Right cardiac atrium (tissue), 5 donors: ENCODE measurements at regions not wholly inside any gene's neighbourhood (a gene's known extent, or its start where the extent isn't known, plus 50 kb on each side); places are given as distances from the start of the nearest gene placed in this dataset.
"Not testable (repeated sequence)": the region's sequence is repeated elsewhere in the genome, so short reads cannot be mapped to it uniquely, and the experiment has no call there.

ENCODE experiments used
- ATAC-seq, 2 donors: fragments of 200-7000 bp; cut with Tn5 transposase; one replicate each; pipeline versions ENCODE4 v1.8.0 to v1.9.1; 2020; ENCODE audit warnings: moderate library complexity in 2 of 2, mild to moderate bottlenecking in 1 of 2
- DNase-seq, 3 donors: peaks; one replicate each; pipeline ENCODE4 v3.0.0-alpha.2; 2020
- H3K27ac ChIP-seq: one replicate; pipeline ENCODE4 v1.5.1; 2013; ENCODE audit warnings: mild to moderate bottlenecking, low read length, control low read depth, moderate library complexity
- H3K27me3 ChIP-seq: one replicate; pipeline ENCODE4 v1.6.1; 2013; ENCODE audit not compliant: control insufficient read depth, insufficient read depth
- H3K4me1 ChIP-seq: one replicate; pipeline ENCODE4 v1.6.1; 2013; ENCODE audit warnings: low read length; ENCODE audit not compliant: control insufficient read depth, insufficient read depth
- H3K4me3 ChIP-seq: one replicate; pipeline ENCODE4 v1.5.1; 2013; ENCODE audit warnings: low read length, control low read depth
- H3K9me3 ChIP-seq: one replicate; pipeline ENCODE4 v1.6.1; 2013; ENCODE audit warnings: low read length; ENCODE audit not compliant: control insufficient read depth
- WGBS: extraction: QIAGEN DNeasy Blood & Tissue Kit; methylation state at CpG from one replicate; pipeline ENCODE4 v1.1.7; 2013; 5-methylcytosine and 5-hydroxymethylcytosine counted together
- intact Hi-C, 4 donors: fragments of 100-400 bp; cut with DNase I; formaldehyde crosslinking; loops; one replicate each; pipeline versions ENCODE4 v1.11.0 to v1.14.0; 2022 to 2023
- donor health status: healthy with polysubstance abuse.
- donor health status: DM: no; HTN: yes; CAD: no.
- donor health status: DM: no; HTN: no; CAD: no.
- donor health status: DM: no; HTN: yes; CAD: no; lungs with severe emphysema.
- donor health status: DM: yes; HTN: yes; CAD: no.

- Histone ChIP-seq H3K27me3 (no peaks in the 10 kb centered on the region), H3K4me1 (no peaks in the 10 kb centered on the region), H3K27ac (no peak overlapping the region), H3K4me3 (no peak overlapping the region), H3K9me3 (no peaks in the 10 kb centered on the region)
- intact Hi-C loops: no loop called here
- ATAC-seq (no peak), DNase-seq (no peak)
- WGBS: 78% methylated on average over 1 of the region's 1 CpG
Measured at GRCh38 chrX:121179972-121180371, 132.6 kb downstream of the GLUD2 start.

DNA sequence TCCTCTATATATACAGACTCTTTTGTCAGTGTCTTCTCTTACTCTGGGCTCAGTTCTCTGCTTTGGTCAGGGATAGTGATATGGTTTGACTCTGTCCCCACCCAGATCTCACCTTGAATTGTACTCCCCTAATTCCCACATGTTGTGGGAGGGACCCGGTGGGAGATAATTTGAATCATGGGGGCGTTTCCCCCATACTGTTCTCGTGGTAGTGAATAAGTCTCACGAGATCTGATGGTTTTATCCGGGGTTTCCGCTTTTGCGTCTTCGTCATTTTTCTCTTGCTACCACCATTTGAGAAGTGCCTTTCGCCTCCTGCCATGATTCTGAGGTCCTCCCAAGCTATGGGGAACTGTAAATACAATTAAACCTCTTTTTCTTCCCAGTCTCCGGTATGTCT lies 144.4 kb downstream of the GLUD2 start:
- ATAC-seq (no peak), DNase-seq (no peak)

GRCh38 chrX:121195719-121196118 lies 148.3 kb downstream of the GLUD2 start:
- ATAC-seq (no peak), DNase-seq (no peak)
- intact Hi-C loops: no loop called here
- Histone ChIP-seq H3K9me3 (no peaks in the 10 kb centered on the region), H3K27me3 (no peaks in the 10 kb centered on the region), H3K27ac (no peak overlapping the region), H3K4me1 (no peaks in the 10 kb centered on the region), H3K4me3 (no peak overlapping the region)
- WGBS: 89% methylated on average over 2 of the region's 2 CpGs

More for the DNA sequence above, 144.4 kb downstream of the GLUD2 start:
- intact Hi-C loops: no loop called here
- WGBS: 92% methylated on average over 10 of the region's 10 CpGs
- H3K4me1 ChIP-seq: no peaks in the 10 kb centered on the region
- no peak overlapping the region for H3K4me3 ChIP-seq
- H3K27me3 ChIP-seq: no peaks in the 10 kb centered on the region
- no peaks in the 10 kb centered on the region for H3K9me3 ChIP-seq
- no peak overlapping the region for H3K27ac ChIP-seq

DNA sequence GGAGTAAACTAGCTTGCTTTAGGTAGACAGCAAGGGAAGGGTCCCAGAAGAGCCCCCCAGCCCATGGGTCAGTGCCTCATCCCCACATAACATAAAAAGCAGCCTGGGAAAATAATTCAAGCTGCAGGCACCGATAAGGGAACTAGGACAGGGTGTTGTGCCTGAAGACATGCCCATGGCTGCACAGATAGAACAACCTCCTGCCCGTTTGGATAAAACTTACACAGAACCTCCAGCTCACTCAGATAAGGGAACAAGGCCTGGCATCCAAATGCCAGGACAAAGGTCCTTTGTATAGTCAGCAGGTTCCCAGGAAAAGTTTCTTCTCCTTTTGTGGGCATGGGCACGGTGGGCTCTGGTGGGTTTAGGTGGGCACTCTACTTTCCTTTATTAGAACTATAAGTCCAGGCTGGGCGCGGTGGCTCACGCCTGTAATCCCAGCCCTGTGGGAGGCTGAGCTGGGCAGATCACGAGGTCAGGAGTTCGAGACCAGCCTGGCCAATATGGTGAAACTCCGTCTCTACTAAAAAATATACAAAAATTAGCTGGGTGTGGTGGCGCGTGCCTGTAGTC lies 149.5 kb downstream of the GLUD2 start:
- H3K9me3 ChIP-seq, H3K4me3 ChIP-seq, H3K4me1 ChIP-seq, H3K27me3 ChIP-seq, H3K27ac ChIP-seq, ATAC-seq, intact Hi-C loops: not testable (repeated sequence)
- 83% methylated on average over 11 of the region's 11 CpGs for WGBS
- peak in 1 of 3 donors; percentile 16 for DNase-seq

DNA sequence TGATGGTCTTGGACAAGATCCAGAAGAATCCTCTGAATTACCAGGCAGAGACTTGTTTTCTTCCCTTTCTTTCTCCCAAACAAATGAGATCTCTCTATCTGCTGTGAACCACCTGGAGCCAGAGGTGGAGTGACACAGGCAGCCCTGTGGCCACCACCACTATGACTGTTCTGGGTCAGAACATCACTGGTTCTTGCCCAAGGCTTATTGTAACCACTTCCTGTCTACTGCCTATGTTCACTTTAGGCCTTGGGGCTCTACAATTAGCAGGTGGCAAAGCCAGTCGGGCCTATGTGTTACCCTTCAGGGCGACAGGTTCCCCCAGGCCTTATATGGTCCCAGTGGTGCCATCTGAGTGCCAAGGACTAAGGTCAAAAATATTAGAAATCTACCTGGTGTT lies 161.2 kb downstream of the GLUD2 start:
- no peak for ATAC-seq

DNA sequence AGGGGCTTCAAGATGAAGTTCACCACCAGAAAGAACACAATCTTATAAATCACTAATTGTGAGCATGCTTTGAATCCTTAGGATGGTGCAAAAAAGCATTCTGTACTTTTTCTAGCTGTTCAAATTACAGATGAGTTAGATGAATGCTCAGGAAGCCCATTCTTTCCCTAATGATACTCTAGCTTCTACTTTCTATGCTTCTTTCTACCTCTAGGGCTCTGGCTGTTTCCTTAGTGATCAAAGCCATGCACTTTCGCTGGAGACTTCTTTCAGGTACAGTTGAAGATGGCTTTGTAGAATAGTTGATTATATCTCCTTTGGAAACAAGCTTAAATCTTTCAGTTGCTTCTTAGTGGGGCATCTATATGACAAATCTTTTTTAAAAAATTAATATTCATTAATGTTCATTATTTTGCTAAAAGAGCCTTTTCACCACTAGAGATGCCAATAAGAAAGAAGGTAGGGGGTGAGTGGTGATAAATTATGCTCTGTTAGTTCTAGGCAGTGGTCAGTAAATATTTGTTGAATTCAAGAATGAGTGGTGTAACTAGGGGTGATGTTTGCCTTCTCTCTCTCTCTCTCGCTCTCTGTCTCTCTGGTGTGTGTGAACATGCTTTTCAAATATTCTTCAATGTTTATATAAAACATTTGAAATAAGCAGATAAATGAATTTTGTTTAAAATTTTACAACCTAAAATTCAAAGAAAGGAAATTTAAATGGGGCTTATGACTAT lies 169.4 kb downstream of the GLUD2 start:
- no peak overlapping the region for H3K27ac ChIP-seq
- no peak for ATAC-seq
- no peak for DNase-seq
- intact Hi-C loops: no loop called here
- no peaks in the 10 kb centered on the region for H3K27me3 ChIP-seq
- no peaks in the 10 kb centered on the region for H3K4me1 ChIP-seq
- H3K4me3 ChIP-seq: no peak overlapping the region
- 91% methylated on average over 2 of the region's 2 CpGs for WGBS
- no peaks in the 10 kb centered on the region for H3K9me3 ChIP-seq

More for the DNA sequence above, 161.2 kb downstream of the GLUD2 start:
- WGBS: 88% methylated on average over 2 of the region's 2 CpGs
- Histone ChIP-seq H3K27me3 (no peaks in the 10 kb centered on the region), H3K27ac (no peak overlapping the region), H3K9me3 (no peaks in the 10 kb centered on the region), H3K4me3 (no peak overlapping the region), H3K4me1 (no peaks in the 10 kb centered on the region)
- DNase-seq: no peak
- intact Hi-C loops: no loop called here

DNA sequence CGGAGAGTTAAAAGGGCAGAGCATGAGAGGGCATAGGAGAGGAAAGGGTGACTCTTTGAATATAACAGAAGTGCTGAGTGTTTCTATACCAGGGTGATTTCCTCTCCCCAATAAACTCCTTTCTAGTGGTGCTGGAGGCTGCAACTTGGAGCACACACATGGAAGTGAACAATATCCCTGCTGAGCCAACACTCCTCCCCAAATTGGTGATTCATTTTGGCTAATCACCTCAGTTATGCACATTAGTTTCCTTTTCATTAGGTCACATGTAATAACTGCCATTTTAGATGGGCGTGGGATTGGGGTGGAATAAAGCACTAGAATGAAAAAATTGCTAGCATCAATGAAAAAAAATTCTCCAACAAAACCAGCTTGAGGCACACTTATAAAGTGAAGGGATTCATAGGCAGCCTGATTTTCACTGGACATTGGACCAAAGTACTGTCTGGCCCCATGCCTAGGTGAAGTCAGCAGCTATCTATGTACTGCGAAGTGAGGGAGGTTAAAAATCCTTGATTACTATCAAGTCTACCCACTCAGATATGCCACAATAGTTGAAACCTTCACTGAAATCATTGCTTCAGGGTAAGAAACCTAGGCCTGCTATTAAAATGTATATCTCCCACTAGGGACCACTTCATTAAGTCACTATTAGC lies 174.0 kb downstream of the GLUD2 start:
- DNase-seq: no peak
- intact Hi-C loops: no loop called here
- H3K4me3 ChIP-seq: no peak overlapping the region
- no peak overlapping the region for H3K27ac ChIP-seq
- H3K4me1 ChIP-seq: no peaks in the 10 kb centered on the region
- no peak for ATAC-seq
- no peaks in the 10 kb centered on the region for H3K9me3 ChIP-seq
- H3K27me3 ChIP-seq: no peaks in the 10 kb centered on the region
- 67% methylated on average over 3 of the region's 3 CpGs for WGBS

GRCh38 chrX:121227888-121228287 lies 180.5 kb downstream of the GLUD2 start:
- intact Hi-C loops: no loop called here
- H3K4me3 ChIP-seq: no peak overlapping the region
- ATAC-seq (no peak), DNase-seq (no peak)
- no peaks in the 10 kb centered on the region for H3K27me3 ChIP-seq
- no peaks in the 10 kb centered on the region for H3K4me1 ChIP-seq
- no peaks in the 10 kb centered on the region for H3K9me3 ChIP-seq
- WGBS: 50% methylated on average over 3 of the region's 3 CpGs
- no peak overlapping the region for H3K27ac ChIP-seq

- Histone ChIP-seq H3K4me1 (no peaks in the 10 kb centered on the region), H3K9me3 (no peaks in the 10 kb centered on the region), H3K27ac (no peak overlapping the region), H3K27me3 (no peaks in the 10 kb centered on the region), H3K4me3 (no peak overlapping the region)
- ATAC-seq (no peak), DNase-seq (no peak)
- 59% methylated on average over 10 of the region's 10 CpGs for WGBS
- intact Hi-C loops: no loop called here
Measured at GRCh38 chrX:121231566-121232358, 184.4 kb downstream of the GLUD2 start.

GRCh38 chrX:121236040-121236439 lies 188.6 kb downstream of the GLUD2 start:
- intact Hi-C loops: no loop called here
- Histone ChIP-seq H3K4me3 (no peak overlapping the region), H3K27ac (no peak overlapping the region), H3K4me1 (no peaks in the 10 kb centered on the region), H3K9me3 (no peaks in the 10 kb centered on the region), H3K27me3 (no peaks in the 10 kb centered on the region)
- DNase-seq (no peak), ATAC-seq (no peak)
- WGBS: 93% methylated on average over 1 of the region's 1 CpG

DNA sequence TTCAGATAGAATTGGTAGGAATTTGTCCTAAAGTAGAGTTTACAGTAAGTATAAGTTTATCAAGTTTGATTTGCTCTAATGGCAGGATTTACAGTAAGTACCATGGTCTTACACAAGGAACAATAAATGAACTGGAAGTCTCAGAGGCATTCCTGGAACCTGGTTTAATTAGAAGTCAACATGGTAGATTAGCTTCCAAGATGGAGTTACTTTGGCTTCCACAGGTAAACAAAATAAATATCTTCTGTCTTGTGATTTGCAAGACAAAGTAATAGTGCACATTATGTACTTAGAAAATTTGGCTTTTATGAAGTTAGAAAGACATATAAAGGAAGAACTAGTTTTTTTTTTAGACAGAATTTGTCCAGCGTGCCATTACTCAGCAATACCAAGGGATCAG lies 190.7 kb downstream of the GLUD2 start:
- no peaks in the 10 kb centered on the region for H3K27me3 ChIP-seq
- H3K27ac ChIP-seq: no peak overlapping the region
- ATAC-seq (no peak), DNase-seq (no peak)
- H3K9me3 ChIP-seq: no peaks in the 10 kb centered on the region
- no peaks in the 10 kb centered on the region for H3K4me1 ChIP-seq
- intact Hi-C loops: no loop called here
- no peak overlapping the region for H3K4me3 ChIP-seq
- 69% methylated on average over 1 of the region's 1 CpG for WGBS
